Urinary bladder (tissue), 3 donors: ENCODE measurements at regions not wholly inside any gene's neighbourhood (a gene's known extent, or its start where the extent isn't known, plus 50 kb on each side); places are given as distances from the start of the nearest gene placed in this dataset.

ENCODE experiments used
- DNase-seq: peaks from one replicate; pipeline ENCODE4 v3.0.0-alpha.2; 2015; ENCODE audit errors: extremely low spot score
- H3K27ac ChIP-seq: one replicate; pipeline ENCODE4 v1.5.1; 2013; ENCODE audit warnings: low read depth, mild to moderate bottlenecking, moderate library complexity
- H3K36me3 ChIP-seq: one replicate; pipeline ENCODE4 v1.6.1; 2013; ENCODE audit warnings: mild to moderate bottlenecking, moderate library complexity; ENCODE audit not compliant: insufficient read depth
- H3K4me1 ChIP-seq: one replicate; pipeline ENCODE4 v1.6.1; 2013; ENCODE audit warnings: mild to moderate bottlenecking, moderate library complexity; ENCODE audit not compliant: insufficient read depth
- H3K4me3 ChIP-seq: one replicate; pipeline ENCODE4 v1.5.1; 2013; ENCODE audit warnings: low read depth, low read length
- WGBS: extraction: QIAGEN DNeasy Blood & Tissue Kit; methylation state at CpG from one replicate; pipeline ENCODE4 v1.1.7; 2013; 5-methylcytosine and 5-hydroxymethylcytosine counted together
- donor health status: healthy with polysubstance abuse.
- donor health status: healthy.

DNA sequence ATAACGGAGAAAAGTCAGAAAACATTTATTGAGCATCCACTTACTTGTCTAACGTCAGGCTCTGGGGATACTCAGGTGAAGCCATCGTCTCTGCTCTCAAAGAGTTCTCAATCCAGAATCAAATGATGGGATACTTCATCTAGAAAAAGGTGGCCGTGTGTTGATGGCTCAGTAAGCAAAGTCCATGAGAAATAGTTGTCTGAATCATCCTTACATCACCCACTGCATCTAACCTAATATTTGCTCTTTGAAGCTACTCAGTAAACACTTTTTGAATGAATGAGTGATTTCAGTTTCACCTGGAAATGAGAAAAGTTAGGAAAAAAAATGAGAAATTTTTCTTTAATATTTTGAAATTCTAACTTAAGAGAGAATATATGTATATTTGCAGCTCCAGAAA is 155.3 kb upstream of the PKN2 start:
- no peak for DNase-seq
- WGBS, result 92% methylated on average over 4 of the region's 4 CpGs
- Histone ChIP-seq H3K4me1 (no peaks in the 10 kb centered on the region), H3K4me3 (no peak overlapping the region), H3K27ac (no peak overlapping the region), H3K36me3 (no peaks in the 10 kb centered on the region)

DNA sequence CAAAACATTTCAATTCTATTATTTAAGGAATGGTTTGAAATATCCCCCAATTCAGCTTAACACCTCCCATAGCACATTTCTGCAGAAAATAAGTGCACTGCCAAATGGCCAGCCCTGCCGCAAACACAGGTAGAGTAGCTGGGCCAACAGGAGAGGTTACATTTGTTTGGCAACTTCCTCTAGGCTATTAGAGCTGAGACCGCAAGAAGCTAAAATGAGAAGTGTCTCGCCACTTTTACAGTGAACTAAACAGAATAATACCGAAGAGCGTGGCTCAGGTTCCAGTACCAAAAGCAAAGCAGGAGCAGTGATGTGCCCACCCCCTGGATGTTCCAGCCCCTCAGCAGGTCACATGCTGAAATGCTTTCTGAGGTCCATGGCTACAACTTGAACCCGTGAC is 154.5 kb upstream of the PKN2 start:
- Histone ChIP-seq H3K4me1 (no peaks in the 10 kb centered on the region), H3K4me3 (no peak overlapping the region), H3K27ac (no peak overlapping the region), H3K36me3 (no peaks in the 10 kb centered on the region)
- WGBS, result 95% methylated on average over 6 of the region's 6 CpGs
- DNase-seq, result no peak

DNA sequence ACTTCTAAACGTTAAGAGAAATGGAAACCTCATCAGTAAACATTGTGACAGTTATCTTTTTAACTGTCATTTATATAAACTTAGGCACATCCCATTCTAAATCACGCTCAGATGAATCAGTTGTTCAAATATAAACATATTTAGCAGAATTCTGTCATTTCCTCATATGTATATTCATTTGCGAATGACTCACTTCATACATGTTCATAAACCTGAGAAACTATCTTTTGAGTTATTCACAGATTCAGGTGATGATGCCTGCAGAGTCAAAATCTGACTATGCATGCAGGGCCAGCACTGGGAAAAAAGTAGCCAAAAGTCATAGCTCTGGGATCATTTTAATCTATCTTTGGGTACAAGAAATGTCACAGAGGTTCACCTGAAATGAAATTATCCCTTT is 153.8 kb upstream of the PKN2 start:
- H3K4me1 ChIP-seq, result no peaks in the 10 kb centered on the region
- DNase-seq, result no peak
- 58% methylated on average over 3 of the region's 3 CpGs for WGBS
- H3K36me3 ChIP-seq, result no peaks in the 10 kb centered on the region
- H3K4me3 ChIP-seq, result no peak overlapping the region
- H3K27ac ChIP-seq, result no peak overlapping the region

DNA sequence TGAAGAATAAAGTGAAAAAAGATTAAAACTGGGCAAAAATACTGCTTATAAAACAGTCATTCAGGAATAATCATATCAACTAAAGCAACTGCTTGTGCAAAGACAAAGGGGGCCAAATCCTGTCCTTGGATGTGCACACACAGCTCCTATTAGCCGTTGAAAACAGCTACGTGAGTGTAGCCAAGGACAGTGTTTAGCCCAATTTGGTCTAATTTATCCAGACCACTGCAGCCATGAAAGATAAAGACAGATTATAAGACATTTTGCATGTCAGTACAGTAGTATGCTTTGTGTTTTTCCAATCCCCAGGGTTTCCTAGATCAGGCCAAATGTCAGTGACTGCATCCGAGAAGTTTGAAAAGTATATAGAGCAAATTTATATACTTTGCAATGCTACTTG is 146.3 kb upstream of the PKN2 start:
- DNase-seq, result no peak
- Histone ChIP-seq H3K4me3 (no peak overlapping the region), H3K4me1 (no peaks in the 10 kb centered on the region), H3K27ac (no peak overlapping the region), H3K36me3 (no peaks in the 10 kb centered on the region)
- 61% methylated on average over 3 of the region's 3 CpGs for WGBS

DNA sequence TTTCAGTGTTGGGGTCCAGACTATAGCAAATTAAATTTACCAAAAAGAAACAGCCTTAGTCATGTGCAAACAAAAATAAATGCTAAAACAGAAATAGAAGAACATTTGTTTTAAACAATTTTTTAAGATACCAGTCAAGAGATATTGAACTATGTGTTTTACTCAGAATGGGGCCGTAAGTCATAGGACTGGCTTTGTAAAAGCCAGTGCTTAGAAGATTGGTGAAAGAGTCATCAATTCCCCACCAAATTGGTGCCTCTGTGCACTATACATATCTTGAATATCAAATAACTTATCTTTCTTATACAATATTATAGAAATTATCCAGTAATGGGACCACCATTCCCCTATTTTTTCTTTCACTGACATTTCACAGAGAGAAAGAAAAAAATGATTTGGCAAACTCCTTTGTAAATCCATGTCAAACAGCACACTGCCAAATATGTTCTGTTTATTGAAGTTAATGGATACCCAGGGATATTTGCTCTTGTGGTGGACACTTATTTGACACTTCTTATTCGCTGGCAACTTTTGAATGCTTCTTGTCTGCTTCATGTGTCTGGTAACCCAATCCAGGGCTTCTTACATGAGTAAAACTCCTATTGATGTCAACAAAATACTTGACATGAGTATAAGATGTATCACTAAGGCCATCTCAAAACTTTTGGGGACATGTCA is 145.7 kb upstream of the PKN2 start:
- H3K4me1 ChIP-seq, result no peaks in the 10 kb centered on the region
- no peak for DNase-seq
- H3K27ac ChIP-seq, result no peak overlapping the region
- H3K4me3 ChIP-seq, result no peak overlapping the region
- 72% methylated on average over 2 of the region's 2 CpGs for WGBS
- H3K36me3 ChIP-seq, result no peaks in the 10 kb centered on the region

DNA sequence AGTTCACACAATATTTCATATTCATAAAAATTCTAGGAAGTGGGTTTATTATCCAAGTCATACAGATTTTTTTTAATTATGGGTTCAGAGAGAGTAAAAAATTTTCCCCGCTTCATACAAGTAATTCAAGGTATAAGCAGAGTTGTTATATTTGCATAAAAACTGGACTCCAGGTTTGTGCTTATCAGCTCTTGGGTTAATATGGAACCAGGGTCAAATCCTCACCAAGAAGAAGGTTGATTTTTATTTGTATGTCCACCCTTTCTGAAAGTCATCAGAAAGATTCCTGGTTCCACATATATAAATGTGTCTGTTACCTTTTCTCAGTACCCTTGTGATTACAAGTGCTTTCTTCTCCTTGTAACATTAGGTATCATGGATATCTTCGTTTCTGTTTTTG is 143.8 kb upstream of the PKN2 start:
- DNase-seq, result no peak
- Histone ChIP-seq H3K36me3 (no peaks in the 10 kb centered on the region), H3K4me1 (no peaks in the 10 kb centered on the region), H3K27ac (no peak overlapping the region), H3K4me3 (no peak overlapping the region)
- 89% methylated on average over 2 of the region's 2 CpGs for WGBS

DNA sequence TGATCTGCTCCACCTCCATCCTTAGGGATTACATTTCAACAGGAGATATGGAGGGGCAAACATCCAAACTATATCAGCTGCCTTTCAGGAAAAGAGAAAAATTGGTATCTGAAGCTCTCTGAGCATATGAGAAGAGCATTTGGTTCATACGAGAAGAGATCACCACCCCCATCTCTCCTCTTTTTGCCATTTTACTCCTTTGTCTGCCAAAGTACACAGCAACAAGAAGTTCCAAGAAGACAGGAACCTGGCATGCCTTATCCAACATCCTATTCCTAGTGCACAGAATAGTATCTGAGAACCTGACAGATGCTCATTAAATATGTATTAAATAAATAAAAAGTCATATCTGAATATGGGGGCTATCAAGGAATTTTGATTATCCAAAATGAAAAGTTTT is 142.5 kb upstream of the PKN2 start:
- Histone ChIP-seq H3K27ac (no peak overlapping the region), H3K4me3 (no peak overlapping the region), H3K36me3 (no peaks in the 10 kb centered on the region), H3K4me1 (no peaks in the 10 kb centered on the region)
- WGBS, result 76% methylated on average over 1 of the region's 1 CpG
- no peak for DNase-seq

DNA sequence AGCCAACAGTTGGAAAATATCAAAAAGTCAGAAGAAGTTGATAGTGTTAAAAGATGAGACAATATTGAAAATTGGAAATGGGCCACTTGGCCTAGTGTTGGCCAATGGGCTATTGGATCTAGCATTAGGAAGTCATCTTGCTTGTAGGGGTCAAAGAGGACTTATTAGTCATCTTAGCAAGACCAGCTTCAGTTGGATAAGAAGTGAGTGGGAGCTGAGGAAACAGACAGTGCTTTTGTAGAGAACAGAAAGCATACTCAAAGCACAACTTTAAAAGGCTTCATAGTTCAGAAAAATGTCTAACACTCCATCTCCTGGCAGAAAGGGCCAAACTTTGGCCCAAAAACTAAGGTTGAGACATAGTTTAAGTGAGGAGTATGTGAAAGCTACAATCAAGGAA is 139.9 kb upstream of the PKN2 start:
- no peak for DNase-seq
- no peaks in the 10 kb centered on the region for H3K4me1 ChIP-seq
- no peaks in the 10 kb centered on the region for H3K36me3 ChIP-seq
- no peak overlapping the region for H3K27ac ChIP-seq
- no peak overlapping the region for H3K4me3 ChIP-seq

DNA sequence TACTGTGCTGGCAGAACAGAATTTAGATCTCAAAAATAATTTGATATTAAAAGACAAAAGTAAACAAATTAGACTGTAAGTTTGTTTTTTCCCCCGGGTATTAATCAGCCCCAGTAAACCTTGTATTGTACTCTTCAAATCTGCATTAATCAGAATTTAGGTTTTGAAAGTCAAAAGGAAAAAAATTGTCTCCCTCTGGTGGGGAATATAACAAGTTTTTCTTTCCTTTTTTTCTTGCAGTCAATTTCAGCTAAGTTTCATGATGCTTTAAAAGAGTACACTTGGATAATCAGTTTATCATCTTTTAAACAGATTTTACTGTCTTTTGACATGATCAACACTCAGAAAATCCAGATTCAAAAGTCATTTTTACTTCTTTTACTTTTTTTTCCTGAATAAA is 134.5 kb upstream of the PKN2 start:
- H3K36me3 ChIP-seq, result no peaks in the 10 kb centered on the region
- no peak for DNase-seq
- H3K4me3 ChIP-seq, result no peak overlapping the region
- WGBS, result 16% methylated on average over 1 of the region's 1 CpG
- no peaks in the 10 kb centered on the region for H3K4me1 ChIP-seq
- no peak overlapping the region for H3K27ac ChIP-seq

DNA sequence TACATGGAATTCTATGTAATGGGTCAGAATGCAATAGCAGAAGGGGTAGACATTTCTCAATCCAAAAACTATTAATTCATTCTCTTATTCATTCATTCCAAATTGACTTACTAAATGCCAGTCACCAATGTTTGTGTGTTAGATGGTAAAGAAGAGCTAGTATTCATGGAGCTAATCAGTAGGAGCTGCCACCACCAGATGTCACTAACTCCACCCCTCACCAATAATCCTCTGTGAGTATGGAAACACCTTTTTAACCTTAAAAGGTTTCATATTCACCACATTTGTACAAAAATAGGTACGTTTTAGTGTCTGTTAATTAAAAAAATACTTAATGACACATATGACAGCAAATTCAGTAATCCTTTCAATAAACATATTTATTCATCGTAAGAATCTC is 131.8 kb upstream of the PKN2 start:
- H3K36me3 ChIP-seq, result no peaks in the 10 kb centered on the region
- no peak overlapping the region for H3K27ac ChIP-seq
- WGBS, result 86% methylated on average over 2 of the region's 2 CpGs
- no peaks in the 10 kb centered on the region for H3K4me1 ChIP-seq
- H3K4me3 ChIP-seq, result no peak overlapping the region
- no peak for DNase-seq

DNA sequence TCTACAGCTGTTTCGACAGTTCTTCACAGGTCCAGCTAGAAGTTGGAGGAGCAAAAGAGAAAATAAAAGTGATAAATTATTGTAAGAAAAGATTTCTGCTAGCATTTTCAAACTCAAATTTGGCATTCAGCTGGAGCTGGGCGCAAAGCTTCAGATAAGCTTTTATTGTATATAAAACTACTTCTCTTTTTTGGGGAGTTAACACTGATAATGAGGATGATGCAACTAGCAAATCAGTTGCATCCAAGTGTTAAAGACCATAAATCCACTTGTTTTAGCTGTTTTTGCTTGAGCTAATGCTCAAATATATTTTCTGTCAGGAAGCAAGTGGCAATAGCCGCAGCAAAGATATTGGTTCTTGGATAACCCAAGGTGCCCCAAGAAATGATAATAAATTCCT is 127.1 kb upstream of the PKN2 start:
- Histone ChIP-seq H3K4me1 (no peaks in the 10 kb centered on the region), H3K27ac (no peak overlapping the region), H3K4me3 (no peak overlapping the region), H3K36me3 (no peaks in the 10 kb centered on the region)
- no peak for DNase-seq
- 90% methylated on average over 3 of the region's 3 CpGs for WGBS

DNA sequence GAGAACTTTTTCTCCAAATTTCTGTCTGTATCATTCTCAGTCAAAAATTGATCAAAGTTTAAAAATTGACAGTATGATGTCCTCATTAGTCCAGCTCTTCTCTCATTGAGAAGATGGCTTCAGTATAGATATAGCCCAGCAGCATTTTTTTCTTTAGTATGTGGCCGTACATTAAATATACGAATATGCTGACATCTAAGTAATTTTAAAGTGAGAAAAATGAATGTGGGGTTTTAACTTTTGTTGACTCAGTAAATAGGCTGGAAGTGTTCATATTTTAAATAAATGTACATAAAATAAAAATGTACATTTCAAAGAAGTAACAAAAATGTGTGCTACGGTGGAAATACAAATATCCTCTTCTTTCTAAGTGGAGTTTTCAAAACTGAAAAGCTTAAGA is 123.5 kb upstream of the PKN2 start:
- Histone ChIP-seq H3K36me3 (no peaks in the 10 kb centered on the region), H3K4me3 (no peak overlapping the region), H3K27ac (no peak overlapping the region), H3K4me1 (no peaks in the 10 kb centered on the region)
- WGBS, result 70% methylated on average over 3 of the region's 3 CpGs
- DNase-seq, result no peak

DNA sequence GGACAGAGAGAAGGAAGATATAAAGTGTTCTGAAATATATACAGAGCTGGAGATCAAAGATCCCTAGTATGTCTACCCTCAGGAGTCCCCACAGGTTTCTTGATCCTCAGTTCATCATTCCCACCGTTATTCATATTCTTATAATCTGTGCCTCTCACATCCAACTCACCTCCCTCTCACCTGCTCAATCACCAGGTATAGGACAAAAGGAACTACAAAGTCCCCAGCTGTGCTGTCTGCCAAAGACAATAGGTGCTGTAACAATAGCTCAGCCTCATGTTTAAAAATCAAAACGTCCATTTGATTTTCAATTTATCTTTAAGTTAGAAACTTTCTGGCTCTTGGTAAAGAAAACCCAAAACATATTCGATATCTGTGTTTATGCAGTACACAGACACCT is 121.1 kb upstream of the PKN2 start:
- Histone ChIP-seq H3K4me1 (no peaks in the 10 kb centered on the region), H3K4me3 (no peak overlapping the region), H3K27ac (no peak overlapping the region), H3K36me3 (no peaks in the 10 kb centered on the region)
- 50% methylated on average over 3 of the region's 3 CpGs for WGBS
- no peak for DNase-seq

DNA sequence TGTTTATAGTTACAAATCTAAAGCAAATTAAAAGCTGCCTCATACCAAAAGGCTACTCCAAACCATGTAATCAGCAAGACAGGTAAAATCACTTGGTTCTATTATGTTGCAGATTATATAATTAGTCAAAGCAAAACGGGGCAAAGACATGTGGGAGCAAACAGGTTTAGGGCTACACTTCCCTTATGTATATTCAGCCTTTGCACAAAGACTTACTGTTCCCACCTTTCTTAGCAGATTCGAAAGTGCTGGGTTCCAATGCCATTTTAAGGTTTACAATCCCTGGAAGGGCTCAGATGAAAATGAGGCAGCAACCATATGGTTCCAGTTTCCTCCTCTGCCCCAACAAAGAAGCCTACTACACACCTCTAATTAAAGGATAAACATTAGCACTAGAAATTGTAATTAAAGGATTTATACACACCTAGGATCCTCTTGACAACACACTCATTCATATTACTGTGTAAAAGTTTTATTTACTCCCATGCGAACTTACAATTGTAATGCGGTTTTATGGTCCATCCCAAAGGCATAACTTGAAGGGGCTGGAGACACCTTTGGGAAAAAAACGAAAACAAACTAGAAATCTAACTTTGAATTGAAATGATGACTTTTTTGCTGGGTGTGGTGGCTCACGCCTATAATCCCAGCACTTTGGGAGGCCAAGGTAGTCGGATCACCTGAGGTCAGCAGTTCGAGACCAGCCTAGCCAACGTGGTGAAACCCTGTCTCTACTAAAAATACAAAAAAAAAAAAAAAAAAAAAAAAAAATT is 117.3 kb upstream of the PKN2 start:
- no peak overlapping the region for H3K27ac ChIP-seq
- DNase-seq, result no peak
- H3K36me3 ChIP-seq, result no peaks in the 10 kb centered on the region
- WGBS, result 79% methylated on average over 9 of the region's 9 CpGs
- no peaks in the 10 kb centered on the region for H3K4me1 ChIP-seq
- no peak overlapping the region for H3K4me3 ChIP-seq
